ENCODE measurements at regions not wholly inside any gene's neighbourhood (a gene's known extent, or its start where the extent isn't known, plus 50 kb on each side); places are given as distances from the start of the nearest gene placed in this dataset.
"Not testable (repeated sequence)": the region's sequence is repeated elsewhere in the genome, so short reads cannot be mapped to it uniquely, and the experiment has no call there.

DNA sequence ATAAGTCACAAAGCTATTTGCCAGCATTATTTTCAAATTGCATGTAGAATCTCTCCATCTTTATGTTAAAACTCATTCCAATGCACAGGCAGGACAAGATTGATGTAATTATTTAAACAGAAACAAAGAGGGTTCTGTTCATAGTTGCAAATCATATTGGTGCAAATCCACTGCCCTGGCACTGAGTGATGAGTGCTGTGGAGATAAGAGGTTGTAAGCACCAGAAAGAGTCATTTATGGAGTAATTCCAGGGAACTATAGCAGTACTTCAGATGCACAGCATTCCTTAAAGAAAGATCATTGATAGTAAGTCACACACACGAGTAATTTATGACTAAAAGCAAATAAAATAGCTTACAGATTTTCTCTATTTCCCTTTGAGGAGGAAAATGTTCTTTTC is 337.7 kb upstream of the CTSO start:
- Histone ChIP-seq H3K36me3 (ENCODE audit: low read length) (no peaks in the 10 kb centered on the region), H3K4me2 (ENCODE audit: low read depth, low read length, poor library complexity, severe bottlenecking) (no peak overlapping the region), H3K4me3 (ENCODE audit: insufficient read depth, low read length, poor library complexity, severe bottlenecking) (no peak overlapping the region), H3F3A (ENCODE audit: insufficient read depth) (no peaks in the 10 kb centered on the region), H3K27me3 (ENCODE audit: low read length) (no peaks in the 10 kb centered on the region), H3K9me3 (ENCODE audit: insufficient read depth, low read length) (no peaks in the 10 kb centered on the region), H3K9me2 (replicated peaks; ENCODE audit: insufficient read depth, low read length) (no peaks in the 10 kb centered on the region), H3K9ac (ENCODE audit: low read length) (no peak overlapping the region), H4K20me1 (ENCODE audit: low read depth, low read length) (no peaks in the 10 kb centered on the region), H2AFZ (ENCODE audit: low read depth, low read length, severe bottlenecking) (no peak overlapping the region), H3K27ac (ENCODE audit: low read depth, low read length) (no peak overlapping the region), H3K79me2 (ENCODE audit: insufficient read depth, low read length) (no peaks in the 10 kb centered on the region)
- TF ChIP-seq, protein P1, sequence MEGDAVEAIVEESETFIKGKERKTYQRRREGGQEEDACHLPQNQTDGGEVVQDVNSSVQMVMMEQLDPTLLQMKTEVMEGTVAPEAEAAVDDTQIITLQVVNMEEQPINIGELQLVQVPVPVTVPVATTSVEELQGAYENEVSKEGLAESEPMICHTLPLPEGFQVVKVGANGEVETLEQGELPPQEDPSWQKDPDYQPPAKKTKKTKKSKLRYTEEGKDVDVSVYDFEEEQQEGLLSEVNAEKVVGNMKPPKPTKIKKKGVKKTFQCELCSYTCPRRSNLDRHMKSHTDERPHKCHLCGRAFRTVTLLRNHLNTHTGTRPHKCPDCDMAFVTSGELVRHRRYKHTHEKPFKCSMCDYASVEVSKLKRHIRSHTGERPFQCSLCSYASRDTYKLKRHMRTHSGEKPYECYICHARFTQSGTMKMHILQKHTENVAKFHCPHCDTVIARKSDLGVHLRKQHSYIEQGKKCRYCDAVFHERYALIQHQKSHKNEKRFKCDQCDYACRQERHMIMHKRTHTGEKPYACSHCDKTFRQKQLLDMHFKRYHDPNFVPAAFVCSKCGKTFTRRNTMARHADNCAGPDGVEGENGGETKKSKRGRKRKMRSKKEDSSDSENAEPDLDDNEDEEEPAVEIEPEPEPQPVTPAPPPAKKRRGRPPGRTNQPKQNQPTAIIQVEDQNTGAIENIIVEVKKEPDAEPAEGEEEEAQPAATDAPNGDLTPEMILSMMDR (IDR thresholded peaks at IDR 0.05; ENCODE audit: insufficient read depth, low read length, poor library complexity, severe bottlenecking) = no peak
- no peak for TF ChIP-seq EZH2phosphoT487 (conservative IDR thresholded peaks at IDR 0.05; ENCODE audit: low read length)

DNA sequence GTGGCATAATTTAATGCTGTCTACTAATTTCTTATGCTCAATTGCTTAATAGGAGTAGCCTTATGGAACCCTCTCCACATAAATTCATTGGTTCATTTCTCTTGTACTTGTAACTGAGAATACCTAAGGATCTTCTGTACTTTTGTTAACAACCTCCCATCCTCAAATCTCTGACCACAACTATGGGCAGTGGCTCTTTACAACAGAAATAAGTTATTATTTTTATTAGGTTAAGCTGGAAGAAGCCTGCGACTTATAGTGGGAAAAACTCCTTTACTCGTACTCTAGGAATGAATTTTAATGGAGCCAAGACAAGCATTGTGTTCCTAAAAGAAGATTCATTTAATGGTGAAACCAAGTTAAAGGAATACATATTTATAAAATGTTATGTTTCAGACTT is 337.1 kb upstream of the CTSO start:
- Histone ChIP-seq H3K4me2 (ENCODE audit: low read depth, low read length, poor library complexity, severe bottlenecking) (no peak overlapping the region), H3K79me2 (ENCODE audit: insufficient read depth, low read length) (no peaks in the 10 kb centered on the region), H3K9me3 (ENCODE audit: insufficient read depth, low read length) (no peaks in the 10 kb centered on the region), H3K9ac (ENCODE audit: low read length) (no peak overlapping the region), H3K27ac (ENCODE audit: low read depth, low read length) (no peak overlapping the region), H2AFZ (ENCODE audit: low read depth, low read length, severe bottlenecking) (no peak overlapping the region), H3K4me3 (ENCODE audit: insufficient read depth, low read length, poor library complexity, severe bottlenecking) (no peak overlapping the region), H3K27me3 (ENCODE audit: low read length) (no peaks in the 10 kb centered on the region), H3F3A (ENCODE audit: insufficient read depth) (no peaks in the 10 kb centered on the region), H4K20me1 (ENCODE audit: low read depth, low read length) (no peaks in the 10 kb centered on the region), H3K36me3 (ENCODE audit: low read length) (no peaks in the 10 kb centered on the region), H3K9me2 (replicated peaks; ENCODE audit: insufficient read depth, low read length) (no peaks in the 10 kb centered on the region)
- no peak for TF ChIP-seq EZH2phosphoT487 (conservative IDR thresholded peaks at IDR 0.05; ENCODE audit: low read length)
- TF ChIP-seq, protein P1 (IDR thresholded peaks at IDR 0.05; ENCODE audit: insufficient read depth, low read length, poor library complexity, severe bottlenecking) = no peak

DNA sequence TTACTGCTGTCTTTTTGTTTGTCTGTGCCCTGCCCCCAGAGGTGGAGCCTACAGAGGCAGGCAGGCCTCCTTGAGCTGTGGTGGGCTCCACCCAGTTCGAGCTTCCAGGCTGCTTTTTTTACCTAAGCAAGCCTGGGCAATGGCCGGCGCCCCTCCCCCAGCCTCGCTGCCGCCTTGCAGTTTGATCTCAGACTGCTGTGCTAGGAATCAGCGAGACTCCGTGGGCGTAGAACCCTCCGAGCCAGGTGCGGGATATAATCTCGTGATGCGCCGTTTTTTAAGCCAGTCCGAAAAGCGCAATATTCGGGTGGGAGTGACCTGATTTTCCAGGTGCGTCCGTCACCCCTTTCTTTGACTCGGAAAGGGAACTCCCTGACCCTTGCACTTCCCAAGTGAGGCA is 336.4 kb upstream of the CTSO start:
- not testable (repeated sequence) for H3K36me3 ChIP-seq (ENCODE audit: low read length); H3K9me2 ChIP-seq (replicated peaks; ENCODE audit: insufficient read depth, low read length); H3K27ac ChIP-seq (ENCODE audit: low read depth, low read length)

DNA sequence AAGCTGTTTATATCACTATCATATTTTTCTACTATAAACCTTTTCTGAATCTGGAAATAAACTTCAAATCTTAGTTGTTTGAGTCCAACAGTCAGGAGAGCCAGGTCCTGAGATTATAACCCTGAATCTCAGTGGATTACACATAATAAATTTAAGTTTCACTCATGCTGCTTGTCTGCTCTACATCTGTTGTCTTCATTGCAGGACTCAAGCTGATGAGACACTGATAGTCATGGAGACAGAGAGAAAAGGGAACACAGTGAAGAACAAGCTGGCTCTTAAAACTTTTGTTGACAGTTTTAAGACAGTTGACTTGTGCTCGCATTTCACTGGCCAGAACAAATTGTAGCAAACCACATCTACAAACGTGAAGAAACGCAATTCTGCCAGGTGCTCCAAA is 327.0 kb upstream of the CTSO start:
- no peak overlapping the region for H3K9ac ChIP-seq (ENCODE audit: low read length)
- H4K20me1 ChIP-seq (ENCODE audit: low read depth, low read length) = no peaks in the 10 kb centered on the region
- no peak overlapping the region for H3K27ac ChIP-seq (ENCODE audit: low read depth, low read length)
- H3K27me3 ChIP-seq (ENCODE audit: low read length) = no peaks in the 10 kb centered on the region
- H3F3A ChIP-seq (ENCODE audit: insufficient read depth) = no peaks in the 10 kb centered on the region
- no peak overlapping the region for H2AFZ ChIP-seq (ENCODE audit: low read depth, low read length, severe bottlenecking)
- no peaks in the 10 kb centered on the region for H3K9me3 ChIP-seq (ENCODE audit: insufficient read depth, low read length)
- no peak overlapping the region for H3K4me3 ChIP-seq (ENCODE audit: insufficient read depth, low read length, poor library complexity, severe bottlenecking)
- no peaks in the 10 kb centered on the region for H3K36me3 ChIP-seq (ENCODE audit: low read length)
- TF ChIP-seq, protein P1 (IDR thresholded peaks at IDR 0.05; ENCODE audit: insufficient read depth, low read length, poor library complexity, severe bottlenecking) = no peak
- no peak for TF ChIP-seq EZH2phosphoT487 (conservative IDR thresholded peaks at IDR 0.05; ENCODE audit: low read length)
- H3K79me2 ChIP-seq (ENCODE audit: insufficient read depth, low read length) = no peaks in the 10 kb centered on the region
- H3K4me2 ChIP-seq (ENCODE audit: low read depth, low read length, poor library complexity, severe bottlenecking) = no peak overlapping the region
- no peaks in the 10 kb centered on the region for H3K9me2 ChIP-seq (replicated peaks; ENCODE audit: insufficient read depth, low read length)

More for the DNA sequence above, 336.4 kb upstream of the CTSO start:
- not testable (repeated sequence) for H3K4me2 ChIP-seq (ENCODE audit: low read depth, low read length, poor library complexity, severe bottlenecking); H3K79me2 ChIP-seq (ENCODE audit: insufficient read depth, low read length); H4K20me1 ChIP-seq (ENCODE audit: low read depth, low read length); H3K9ac ChIP-seq (ENCODE audit: low read length); H3F3A ChIP-seq (ENCODE audit: insufficient read depth); H3K27me3 ChIP-seq (ENCODE audit: low read length); H2AFZ ChIP-seq (ENCODE audit: low read depth, low read length, severe bottlenecking); H3K9me3 ChIP-seq (ENCODE audit: insufficient read depth, low read length); H3K4me3 ChIP-seq (ENCODE audit: insufficient read depth, low read length, poor library complexity, severe bottlenecking)
